Cardiac fibroblast (primary cell): ENCODE measurements at regions not wholly inside any gene's neighbourhood (a gene's known extent, or its start where the extent isn't known, plus 50 kb on each side); places are given as distances from the start of the nearest gene placed in this dataset.
A peak's percentile ranks its signal among the peaks of the same experiment; 100 is the strongest.

Experiments
- DNase-seq, 2 donors: peaks; one replicate each; pipeline versions ENCODE4 v3.0.0 to v3.0.0-alpha.2; 2010; ENCODE audit warnings: low read depth in 2 of 2
- H3K4me3 ChIP-seq, 2 donors: replicated peaks in 1 of 2; 1 replicate in 1 of 2; 2 replicates in 1 of 2; pipeline ENCODE4 v1.5.1; 2011; ENCODE audit warnings: low read depth in 2 of 2, low read length in 2 of 2, mild to moderate bottlenecking in 2 of 2, moderate library complexity in 1 of 2
- TF ChIP-seq, protein P1 (sequence below): IDR thresholded peaks from one replicate; pipeline ENCODE4 v1.5.1; 2011; ENCODE audit warnings: low read depth, mild to moderate bottlenecking, low read length, inconsistent platforms

DNA sequence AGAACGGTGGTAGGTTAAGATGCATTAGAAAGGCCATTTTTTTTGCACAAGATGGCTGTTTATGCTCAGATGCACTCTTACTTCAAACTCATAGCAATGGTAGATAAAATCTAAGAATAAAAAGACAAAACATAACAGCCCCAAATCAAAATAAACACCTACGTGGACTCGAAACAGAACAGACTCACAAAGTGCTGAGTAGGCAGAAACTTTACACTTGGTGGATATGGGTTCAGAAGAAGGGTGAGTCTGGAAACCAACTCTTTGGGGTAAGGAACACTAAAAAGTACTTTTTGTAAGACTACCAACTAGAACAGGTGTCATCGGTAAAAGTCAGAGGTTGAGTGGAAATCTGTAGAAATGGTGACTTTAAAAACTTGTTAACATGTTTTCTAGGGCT is 468.2 kb downstream of the OTOL1 start:
- DNase-seq: no peak
- TF ChIP-seq, protein P1, sequence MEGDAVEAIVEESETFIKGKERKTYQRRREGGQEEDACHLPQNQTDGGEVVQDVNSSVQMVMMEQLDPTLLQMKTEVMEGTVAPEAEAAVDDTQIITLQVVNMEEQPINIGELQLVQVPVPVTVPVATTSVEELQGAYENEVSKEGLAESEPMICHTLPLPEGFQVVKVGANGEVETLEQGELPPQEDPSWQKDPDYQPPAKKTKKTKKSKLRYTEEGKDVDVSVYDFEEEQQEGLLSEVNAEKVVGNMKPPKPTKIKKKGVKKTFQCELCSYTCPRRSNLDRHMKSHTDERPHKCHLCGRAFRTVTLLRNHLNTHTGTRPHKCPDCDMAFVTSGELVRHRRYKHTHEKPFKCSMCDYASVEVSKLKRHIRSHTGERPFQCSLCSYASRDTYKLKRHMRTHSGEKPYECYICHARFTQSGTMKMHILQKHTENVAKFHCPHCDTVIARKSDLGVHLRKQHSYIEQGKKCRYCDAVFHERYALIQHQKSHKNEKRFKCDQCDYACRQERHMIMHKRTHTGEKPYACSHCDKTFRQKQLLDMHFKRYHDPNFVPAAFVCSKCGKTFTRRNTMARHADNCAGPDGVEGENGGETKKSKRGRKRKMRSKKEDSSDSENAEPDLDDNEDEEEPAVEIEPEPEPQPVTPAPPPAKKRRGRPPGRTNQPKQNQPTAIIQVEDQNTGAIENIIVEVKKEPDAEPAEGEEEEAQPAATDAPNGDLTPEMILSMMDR: no peak
- H3K4me3 ChIP-seq: no peak overlapping the region

GRCh38 chr3:161969867-161970266 is 473.3 kb downstream of the OTOL1 start:
- DNase-seq: peak in 1 of 2 donors; percentile 36
- TF ChIP-seq, protein P1: no peak

GRCh38 chr3:161975201-161975600 is 478.6 kb downstream of the OTOL1 start:
- no peak for DNase-seq
- H3K4me3 ChIP-seq: no peak overlapping the region
- TF ChIP-seq, protein P1: no peak

More at GRCh38 chr3:161969867-161970266, 473.3 kb downstream of the OTOL1 start:
- H3K4me3 ChIP-seq: no peak overlapping the region

GRCh38 chr3:161977063-161977462 is 480.5 kb downstream of the OTOL1 start:
- DNase-seq: peak in 1 of 2 donors; percentile 75
- TF ChIP-seq, protein P1: no peak
- H3K4me3 ChIP-seq: no peak overlapping the region

GRCh38 chr3:161977850-161978249 is 481.2 kb downstream of the OTOL1 start:
- TF ChIP-seq, protein P1: no peak
- no peak for DNase-seq
- no peak overlapping the region for H3K4me3 ChIP-seq

- no peak overlapping the region for H3K4me3 ChIP-seq
- TF ChIP-seq, protein P1: no peak
- peak in 1 of 2 donors; percentile 3 for DNase-seq
Observed at GRCh38 chr3:161987933-161988332, 491.3 kb downstream of the OTOL1 start.

DNA sequence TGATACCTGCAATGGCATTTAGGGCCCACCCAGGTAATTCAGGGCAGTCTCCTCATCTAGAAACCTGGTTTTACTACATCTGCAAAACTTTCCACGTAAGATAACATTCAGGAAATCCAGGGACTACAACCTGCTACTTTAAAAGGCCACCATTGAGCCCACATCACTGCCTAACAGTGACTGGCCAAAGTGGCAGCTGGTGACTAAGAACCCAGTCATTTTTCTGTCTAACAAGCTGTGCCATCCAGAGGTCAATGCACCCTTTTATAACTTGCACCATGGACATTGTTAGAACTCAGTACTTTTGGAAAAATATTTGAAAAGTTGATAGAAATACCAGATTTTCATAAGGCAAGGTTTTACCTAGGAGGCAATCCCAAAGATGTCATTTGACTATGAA is 492.4 kb downstream of the OTOL1 start:
- DNase-seq: no peak
- TF ChIP-seq, protein P1: no peak
- no peak overlapping the region for H3K4me3 ChIP-seq
